Fibroblast of skin of left quadriceps (primary cell): ENCODE measurements at regions not wholly inside any gene's neighbourhood (a gene's known extent, or its start where the extent isn't known, plus 50 kb on each side); places are given as distances from the start of the nearest gene placed in this dataset.

Experiments
- DNase-seq, 2 experiments: peaks; one replicate each; pipeline ENCODE4 v3.0.0-alpha.2; 2013; ENCODE audit warnings: low read depth in 2 of 2

DNA sequence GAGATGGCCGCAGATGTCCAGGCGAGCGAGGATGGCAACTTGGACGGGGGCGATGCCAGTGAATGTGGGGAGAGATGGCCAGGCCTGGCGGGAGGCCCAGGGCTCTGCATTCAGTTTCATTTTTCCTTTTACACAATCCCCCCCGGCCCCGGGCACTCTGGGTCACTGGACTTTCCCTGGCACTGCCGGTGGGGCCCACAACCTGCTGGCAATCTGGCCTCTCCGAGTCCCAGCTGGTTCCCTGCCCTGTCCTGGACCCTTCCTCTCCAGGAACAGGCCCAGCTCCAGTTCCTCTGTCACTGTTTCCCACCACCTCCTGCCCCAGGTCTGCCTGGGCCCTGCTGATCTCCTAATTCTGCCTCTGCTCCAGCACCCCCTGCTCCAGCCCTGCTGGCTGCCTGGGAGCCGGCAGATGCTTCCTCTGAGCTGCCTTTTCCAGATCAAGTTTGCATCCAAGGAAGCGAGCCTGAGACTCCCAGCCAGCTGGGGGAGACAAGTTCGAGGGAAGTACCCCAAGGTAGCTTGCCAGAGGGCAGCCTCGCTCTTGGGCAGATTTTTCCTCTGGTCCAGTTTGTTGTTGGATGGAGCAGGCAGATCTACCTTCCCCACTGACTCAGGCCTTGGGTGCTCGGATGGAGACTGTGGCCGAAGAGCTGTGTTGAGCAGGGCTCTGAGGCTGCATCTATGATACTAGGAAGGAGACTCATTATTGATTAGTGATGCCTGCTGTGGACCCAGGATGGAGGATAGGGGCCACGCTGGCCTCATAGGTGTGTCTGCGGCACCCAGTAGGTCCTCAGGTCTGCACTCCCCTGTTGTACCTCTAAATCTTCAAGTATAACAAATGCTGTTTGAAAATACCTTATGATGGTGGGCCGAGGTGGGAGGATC is 83.2 kb downstream of the CEBPB start:
- DNase-seq: no peak

DNA sequence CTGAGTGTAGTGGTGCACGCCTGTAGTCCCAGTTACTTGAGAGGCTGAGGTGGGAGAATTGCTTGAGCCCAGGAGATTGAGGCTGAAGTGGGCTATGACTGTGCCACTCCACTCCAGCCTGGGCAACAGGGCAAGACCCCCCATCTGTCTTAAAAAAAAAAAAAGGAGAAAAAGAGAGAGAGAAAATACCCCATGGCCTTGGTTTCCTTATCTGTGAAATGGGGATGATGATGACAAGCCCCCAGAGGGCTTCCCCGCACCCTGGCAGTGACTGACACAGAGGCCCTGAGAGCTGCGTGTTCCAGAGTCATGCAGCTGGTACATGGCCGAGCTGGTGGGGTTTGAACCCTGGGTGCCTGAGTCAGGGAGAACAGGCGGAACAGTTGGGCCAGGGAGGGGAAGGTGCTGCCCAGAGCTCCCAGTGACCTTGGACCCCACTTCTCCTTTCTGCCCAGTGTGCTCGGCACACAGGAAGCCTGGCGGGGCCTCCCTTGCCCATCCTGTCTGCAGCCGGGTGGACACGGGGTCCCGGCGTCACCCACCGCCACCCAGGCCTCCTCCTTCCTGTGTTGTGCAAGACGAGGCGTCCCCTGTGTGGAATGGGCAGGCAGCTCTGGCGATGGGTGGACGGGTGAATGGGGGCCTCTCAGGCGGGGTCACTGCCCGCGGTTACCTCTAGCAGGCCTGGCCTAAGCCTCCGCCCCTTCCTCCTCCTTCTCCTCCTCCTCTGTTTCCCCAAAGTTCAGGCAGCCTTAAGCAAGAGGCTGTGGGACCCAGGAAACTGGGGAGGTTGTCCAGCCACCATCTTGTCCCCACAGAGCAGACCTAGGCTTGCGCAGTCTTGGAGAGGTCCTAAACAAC is 84.2 kb downstream of the CEBPB start:
- DNase-seq: no peak

DNA sequence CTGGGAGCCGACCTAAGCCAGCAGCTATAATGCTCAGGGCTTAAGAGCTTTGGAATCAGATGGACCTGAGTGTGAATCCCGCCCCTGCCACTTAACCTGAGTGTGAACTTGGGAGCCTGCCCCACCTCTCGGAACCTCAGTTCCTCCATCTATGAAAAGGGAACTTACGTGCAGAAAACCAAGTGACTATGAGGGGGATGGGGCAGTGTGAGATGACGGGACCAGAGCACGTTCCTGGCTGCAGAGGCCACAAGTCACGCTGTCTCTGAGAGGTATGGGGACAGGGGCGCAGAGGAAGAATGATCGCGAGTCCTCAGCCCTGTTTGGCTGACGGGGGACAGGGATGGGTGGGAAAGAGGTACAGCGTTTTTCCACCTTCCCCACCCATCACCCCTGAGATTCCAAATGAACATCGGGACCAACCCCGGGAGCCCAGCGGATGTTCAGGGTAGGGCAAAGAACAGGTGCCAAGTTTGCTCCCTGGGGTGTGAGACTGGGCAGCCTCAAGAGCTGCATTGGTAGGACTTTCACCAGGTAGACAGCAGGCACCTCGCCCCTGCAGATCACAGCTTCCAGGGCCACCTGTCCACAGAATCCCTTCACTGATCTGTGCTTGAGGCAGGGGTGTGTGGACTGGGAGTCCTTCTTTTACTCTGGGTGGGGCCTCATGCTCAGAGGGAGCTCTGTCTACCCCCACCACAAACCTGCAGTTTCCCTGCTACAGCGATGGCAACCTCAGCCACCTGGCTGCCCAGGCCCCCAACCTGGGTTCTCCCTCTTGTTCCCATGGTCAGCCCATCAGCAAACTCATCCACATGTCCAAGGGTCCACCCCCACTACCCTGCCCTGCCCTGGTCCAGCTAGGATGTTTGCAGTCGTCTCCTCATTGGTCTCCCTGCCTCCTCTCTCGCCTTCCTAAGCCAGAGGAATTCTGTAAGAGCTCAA is 85.8 kb downstream of the CEBPB start:
- DNase-seq: no peak

DNA sequence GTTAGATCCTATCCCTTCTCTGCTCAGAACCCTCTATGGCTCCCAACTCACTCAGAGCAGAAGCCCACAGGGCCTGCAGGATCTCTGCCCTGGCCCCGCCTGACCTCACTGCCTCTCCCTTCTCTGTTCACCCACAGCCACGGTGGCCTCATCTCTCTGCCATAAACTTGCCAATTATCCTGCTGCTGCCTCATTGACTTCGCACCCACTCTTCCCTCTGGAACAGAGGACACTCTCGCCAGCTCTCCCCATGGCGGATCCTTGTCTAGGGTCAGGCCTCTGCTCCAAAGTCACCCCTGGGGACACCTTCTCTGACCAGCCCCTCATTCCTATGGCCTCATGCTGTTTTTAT is 86.4 kb downstream of the CEBPB start:
- DNase-seq: no peak

DNA sequence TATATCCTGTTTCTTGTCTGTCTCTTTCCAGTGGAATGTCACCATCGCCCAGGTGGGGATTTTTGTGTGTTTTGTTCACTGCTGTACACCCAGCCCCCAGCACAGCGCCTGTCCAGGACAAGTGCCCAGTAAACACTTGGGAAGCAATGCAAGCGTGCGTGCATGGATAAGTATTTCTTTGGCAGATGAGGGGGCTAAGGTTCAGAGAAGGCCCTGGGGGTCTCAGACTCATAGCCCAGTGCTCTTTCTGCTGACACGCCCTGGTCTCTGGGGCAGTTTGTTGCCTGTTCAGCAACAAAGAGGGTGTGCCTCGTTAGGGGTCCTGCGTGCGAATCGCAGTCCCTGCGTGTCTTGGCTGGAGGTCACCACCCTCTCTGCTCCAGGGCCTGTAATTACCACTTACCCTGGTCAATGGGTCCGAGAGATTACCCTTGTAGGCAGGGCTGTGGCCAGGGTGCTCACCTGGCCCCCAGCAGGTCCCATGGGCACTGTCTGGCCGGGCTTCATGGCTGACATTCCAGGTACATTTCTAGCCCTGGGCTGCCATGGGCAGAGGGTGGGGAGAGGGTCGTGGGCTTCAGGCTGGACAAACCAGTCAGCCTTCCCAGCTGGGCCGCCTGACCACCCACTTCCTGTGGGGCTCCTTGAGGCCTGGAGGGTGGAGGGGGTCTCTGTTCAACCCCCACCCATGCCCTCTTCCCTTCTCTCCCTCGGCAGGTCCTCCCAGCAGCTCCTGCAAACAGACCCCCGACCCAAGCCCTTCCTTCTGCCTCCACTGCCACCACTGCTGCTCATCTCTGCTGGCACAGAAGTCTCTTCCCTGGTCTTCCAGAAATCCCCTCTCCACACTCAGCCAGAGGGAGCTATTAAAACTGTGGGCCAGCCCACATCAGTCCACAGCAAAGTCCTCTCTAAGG is 87.1 kb downstream of the CEBPB start:
- DNase-seq: no peak

DNA sequence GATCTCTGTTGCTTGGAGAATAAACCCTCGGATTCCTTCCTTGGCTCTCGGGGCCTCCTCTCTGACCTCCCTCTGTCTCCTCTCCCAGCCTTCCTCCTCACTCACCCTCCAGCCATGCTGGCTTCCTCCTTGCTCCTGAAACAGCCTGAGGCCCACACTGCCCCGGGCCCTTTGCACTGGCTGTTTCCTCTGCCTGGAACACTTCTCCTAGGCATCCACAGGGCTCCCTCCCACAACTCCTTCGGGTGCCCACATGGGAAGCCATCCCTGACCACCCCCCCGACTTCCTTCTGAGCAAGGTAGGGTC is 87.7 kb downstream of the CEBPB start:
- DNase-seq: no peak

DNA sequence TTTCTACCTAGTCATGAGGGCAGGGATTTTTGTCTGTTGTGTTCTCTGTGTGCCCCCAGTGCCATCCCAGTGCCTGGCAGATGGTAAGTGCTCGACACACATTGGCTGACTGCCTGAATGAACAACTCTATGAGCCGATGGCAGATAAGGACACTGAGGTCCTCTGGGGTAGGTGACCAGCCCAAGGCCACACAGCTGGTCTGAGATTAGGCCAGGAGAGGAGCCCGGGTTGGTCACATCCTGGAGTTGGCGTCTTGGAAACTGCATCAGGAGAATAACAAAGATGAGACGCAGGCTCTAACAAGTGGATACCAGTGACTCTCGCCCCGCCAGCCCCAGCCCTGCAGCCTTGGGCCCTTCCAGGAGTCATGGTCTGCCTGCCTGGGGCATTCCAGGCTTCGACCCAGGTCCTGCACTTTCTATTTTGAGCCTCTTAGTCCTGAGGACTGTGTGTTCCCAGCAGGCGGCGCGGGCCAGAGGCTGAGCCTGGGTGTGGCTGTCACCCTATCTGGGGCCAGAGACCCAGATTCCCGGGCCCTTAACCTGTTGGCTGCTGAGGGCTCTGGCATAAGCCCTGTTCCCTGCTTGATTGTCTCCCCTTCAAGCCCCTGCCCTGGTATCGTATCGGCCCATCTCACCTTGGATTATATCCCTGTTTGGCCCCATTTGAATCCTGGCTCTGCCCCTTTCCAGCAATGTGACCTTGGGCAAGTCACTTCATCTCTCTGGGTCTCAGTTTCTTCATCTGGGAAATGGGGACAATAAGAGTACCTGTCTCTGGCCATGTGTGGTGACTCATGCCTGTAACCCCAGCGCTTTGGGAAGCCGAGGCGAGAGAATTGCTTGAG is 88.3 kb downstream of the CEBPB start:
- no peak for DNase-seq

DNA sequence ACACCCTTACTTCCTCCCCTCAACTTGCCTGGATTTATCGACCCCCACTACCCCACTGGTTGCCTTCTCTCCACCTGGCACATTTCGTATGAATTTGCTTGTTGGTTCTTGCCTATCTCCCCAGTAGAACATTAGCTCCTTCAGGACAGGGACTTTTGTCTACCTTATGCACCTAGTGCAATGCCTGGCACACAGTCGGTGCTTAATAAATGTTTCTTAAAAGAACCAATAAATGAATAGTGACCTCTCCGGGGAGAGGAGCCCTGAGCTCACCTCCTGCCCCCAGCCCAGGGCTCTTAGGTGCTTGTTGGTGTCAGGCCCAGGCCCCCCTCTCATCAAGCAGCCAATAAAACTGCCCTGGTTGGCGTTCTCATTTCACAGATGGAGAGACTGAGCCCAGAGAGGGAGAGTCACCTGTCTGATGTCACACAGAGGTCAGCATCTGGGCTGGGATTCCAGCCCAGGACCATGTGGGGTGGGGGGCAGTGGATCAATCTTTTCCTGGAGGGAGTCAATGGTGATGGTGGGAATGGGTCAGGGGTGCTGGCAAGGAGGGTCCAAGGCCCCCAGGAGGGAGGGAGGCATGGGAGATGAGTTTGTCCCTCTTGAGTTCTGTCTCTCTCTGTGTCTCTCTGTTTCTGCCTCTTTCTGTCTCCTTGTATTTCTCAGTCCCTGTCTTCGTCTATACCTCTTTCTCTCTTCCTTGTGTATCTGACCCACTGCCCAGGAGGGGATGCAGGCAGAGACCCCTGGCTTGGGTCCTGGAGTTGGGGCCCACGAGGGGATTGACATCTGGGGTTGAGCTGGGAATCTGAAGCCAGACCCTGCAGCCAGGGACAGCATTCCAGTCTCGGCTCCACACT is 89.6 kb downstream of the CEBPB start:
- DNase-seq: no peak

DNA sequence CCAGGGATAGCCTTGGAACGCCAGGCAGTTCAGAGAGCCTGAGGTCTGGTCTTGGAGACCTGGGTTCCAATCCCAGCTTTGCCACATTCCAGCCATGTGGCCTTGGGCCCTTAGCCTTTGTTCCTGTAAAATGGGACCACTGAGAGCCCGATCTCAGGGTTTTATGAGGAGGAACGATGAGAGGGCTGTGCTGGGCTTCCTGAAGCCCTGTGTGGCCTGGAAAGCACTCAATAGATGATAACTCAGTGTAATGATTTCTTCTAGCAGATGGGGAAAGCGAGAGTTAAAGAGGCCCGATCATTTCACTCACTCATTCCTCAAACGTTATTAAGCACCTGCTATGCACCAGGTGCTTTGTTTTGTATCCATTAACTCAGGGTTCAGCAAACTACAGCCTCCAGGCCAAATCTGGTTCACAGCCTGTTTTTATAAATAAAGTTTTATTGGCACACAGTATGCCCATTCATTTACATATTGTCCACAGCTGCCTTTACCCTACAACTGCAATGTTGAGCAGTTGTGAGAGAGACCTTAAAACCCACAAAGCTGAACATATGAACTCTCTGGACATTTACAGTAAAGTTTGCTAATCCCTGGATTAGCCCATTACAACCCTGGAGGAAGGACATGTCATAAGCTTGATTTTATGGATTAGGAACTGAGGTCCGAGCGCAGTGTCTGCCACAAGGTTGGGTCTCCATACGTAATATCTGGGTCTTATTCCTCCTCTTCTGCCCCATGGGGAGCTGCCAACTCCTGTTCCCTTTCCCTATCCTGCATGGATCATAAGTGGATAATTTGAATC is 90.4 kb downstream of the CEBPB start:
- no peak for DNase-seq

DNA sequence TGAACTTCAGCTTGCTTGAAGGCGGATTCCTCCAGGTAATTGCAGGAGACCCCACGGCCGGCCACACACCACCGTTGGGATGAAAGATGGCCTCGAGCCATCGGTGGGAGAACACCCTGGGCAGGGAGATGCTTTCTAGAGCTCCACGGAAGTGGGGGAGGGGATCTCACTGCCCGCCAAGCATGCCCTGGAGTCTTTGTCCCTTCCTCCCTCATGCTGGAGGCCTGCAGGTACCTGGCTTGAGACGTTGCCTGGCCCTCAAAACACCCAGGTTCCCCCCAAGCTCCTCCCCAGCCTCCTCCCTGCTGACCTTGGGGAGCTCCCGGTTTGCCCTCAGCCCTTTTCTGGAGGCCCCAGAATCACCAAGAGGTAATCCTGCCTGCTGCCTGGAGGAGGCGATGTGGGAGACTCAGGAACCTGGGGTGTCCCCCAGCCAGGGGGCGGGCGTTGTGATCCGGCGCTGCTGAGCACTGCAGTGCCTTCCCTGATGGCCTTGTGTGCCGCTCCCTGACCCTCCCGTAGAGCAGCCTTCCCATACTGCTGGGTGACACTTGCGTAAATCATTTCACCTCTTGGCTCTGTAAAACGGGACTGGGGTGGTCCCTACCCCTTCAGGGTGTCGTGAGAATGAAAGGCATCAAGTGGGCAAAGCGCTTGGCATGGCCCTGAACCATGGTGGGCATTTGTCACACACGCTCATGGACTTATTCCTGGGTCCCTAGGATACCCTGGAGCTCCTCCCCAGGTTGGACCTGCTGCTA is 91.4 kb downstream of the CEBPB start:
- no peak for DNase-seq

DNA sequence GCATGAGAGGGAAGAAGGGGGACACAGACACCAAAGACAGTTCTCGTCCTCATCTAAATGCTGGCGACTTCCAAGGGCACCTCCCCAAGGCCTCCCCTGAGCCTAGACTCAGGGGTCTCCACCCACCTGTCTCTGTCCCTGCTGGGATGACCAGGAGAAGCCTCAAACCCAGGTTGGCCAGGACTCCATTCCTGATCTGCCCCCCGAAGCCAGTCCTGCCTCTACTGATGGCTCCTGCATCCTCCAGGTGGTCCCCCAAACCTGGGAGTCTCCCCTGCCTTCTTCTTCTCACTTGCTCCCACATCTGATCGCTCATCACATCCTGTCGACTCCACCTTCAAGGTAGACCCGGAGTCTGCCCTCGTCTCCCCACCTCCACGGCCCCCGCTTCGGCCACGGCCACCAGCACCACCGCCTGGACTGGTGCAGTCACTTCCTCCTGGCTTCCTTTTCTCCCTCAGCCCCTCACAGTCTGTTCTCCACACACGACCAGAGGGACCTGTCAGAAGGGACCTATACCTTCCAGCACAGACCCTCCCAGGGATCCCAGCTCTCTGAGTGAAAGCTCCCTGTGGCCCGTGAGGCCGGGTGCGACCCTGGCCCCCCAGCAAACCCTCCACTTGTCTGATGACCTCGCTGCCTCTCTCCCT is 92.1 kb downstream of the CEBPB start:
- no peak for DNase-seq

DNA sequence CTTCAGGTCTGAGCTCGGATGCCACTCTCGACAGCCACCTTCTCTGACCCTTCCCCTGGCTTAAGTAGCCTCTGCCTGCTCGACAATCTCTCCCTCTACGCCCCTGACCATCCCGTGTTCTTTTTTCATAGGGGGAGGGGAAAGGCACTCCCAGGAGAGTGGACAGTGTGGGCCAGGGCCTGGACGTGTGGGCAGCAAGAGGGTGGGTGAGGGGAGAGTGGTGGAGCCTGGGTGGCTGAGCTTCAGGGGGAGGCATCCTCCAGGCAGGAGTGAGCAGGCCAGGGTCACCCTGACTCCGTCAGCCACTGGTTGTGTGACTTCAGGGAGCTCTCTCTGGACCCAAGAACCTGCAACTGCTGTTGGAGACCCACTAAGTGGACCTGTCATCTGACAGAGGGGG is 92.7 kb downstream of the CEBPB start:
- no peak for DNase-seq

DNA sequence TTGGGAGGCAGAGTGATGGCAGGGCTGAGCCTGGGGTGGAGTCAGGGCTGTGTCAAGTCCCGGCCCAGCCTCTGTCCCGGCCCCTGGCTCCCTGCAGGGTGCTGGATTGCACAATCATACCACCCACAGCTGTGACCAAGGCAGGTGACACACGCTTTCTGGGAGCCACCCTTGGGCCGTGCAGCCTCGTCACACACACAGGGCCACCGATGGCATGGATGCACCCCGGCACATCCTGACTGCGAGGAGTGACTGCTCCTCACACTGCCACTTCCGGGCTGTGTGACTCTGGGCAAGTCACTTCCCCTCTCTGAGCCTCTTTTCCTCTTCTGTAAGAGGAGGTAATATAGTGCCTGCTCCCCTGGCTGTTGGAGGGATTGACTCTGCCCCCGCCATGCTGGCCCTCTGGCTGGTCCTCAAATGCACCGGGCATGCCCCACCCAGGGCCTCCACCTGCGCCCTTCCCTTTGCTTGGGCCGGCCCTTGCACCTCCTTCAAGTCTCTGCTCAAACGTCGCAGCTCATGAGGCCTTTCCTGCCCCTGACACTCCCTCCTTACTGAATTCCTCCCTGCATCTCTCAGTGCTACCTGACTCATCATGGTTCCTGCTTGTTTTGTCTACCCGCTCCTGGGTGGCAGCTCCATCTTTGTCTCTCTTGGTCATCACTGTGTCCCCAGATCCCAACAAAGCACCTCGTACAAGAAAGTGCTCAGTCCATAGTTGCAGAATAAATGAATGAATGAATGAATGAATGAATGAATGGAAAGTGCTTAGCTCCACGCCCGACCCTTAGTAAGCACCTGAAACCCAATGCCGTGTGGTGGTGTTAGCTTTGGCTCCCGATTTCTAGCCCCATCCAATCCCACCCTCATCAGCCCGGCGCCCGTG is 93.5 kb downstream of the CEBPB start:
- DNase-seq: no peak

DNA sequence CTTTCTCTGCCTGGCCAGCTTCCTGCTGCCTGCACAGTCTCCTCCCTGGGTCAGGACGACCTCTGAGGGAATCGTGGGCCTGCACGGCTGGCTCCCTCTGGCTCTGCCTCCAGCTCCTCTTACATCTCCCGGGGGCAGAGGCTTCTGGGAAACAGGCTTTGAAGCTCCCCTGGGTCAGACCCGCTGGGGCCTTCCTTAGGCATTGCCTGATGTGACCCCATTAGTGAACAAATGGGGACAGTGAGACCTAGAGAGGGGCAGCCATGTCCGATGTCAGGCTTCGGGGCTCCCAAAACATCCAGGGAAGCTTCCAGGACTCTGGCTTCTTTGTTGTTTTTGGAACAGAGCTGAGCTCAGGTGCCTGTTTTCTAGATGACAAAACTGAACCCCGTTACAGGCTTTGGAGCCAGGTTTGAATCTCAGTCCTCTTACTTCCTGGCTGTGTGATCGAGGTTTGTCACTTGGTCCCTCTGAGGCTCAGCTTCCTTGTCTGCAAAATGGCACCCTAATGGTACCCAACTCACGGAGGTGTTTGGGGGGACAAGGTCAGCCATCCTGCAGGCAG is 94.3 kb downstream of the CEBPB start:
- DNase-seq: no peak

DNA sequence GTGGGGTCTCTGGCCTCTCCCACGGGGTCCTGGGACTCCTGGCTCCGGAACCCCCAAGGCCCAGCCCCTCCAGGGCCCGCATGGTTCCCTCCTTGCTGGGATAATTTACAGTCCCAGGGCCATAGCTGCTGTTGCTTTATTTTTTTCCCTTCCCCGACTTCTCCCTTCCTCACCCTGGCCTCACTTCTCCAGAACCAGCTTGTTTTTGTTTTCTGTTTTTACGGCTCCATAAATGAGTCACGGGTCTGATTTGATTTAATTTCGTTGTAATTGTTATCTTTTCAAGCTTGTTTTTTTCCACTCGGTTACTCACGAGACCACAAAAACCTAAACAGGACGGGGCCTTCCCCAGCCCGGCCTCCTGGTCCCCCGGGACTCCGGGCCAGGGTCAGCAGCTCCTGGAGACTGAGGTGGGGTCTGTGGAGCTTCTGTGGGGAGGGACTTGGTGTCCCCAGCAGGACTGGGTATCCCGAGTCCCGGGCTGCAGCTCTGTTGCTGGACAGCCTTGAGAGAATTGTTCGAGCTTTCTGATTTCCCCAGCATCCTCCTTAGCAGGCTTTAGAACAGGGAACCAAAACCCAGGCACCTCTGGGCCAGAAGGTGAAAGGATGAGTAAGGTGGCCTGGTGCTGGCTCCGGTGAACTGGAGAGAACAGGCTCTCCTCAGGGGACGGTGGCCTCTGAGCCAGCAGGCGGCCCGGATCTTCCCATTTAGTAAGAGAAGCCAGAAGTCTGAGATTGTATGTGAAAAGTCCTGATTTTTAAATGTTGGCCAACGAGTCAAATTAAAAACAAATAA is 94.9 kb downstream of the CEBPB start:
- peak; percentile 56 to 58 for DNase-seq
